BE2C (cell line): ENCODE measurements at regions not wholly inside any gene's neighbourhood (a gene's known extent, or its start where the extent isn't known, plus 50 kb on each side); places are given as distances from the start of the nearest gene placed in this dataset.

Experiments
- DNase-seq: peaks from one replicate; pipeline ENCODE4 v3.0.0-alpha.2; 2020
- H3K27me3 ChIP-seq: fragments of 250-450 bp; sonication (Bioruptor Pico); 2 replicates; pipeline ENCODE4 v1.5.1; 2020; ENCODE audit warnings: mild to moderate bottlenecking
- H3K36me3 ChIP-seq: fragments of 250-450 bp; sonication (Bioruptor Pico); 2 replicates; pipeline ENCODE4 v1.5.1; 2020; ENCODE audit warnings: mild to moderate bottlenecking
- H3K4me1 ChIP-seq: fragments of 250-450 bp; sonication (Bioruptor Pico); 2 replicates; pipeline ENCODE4 v1.5.1; 2020
- H3K4me3 ChIP-seq: 2 replicates; pipeline ENCODE4 v1.5.1; 2011; ENCODE audit warnings: low read depth, low read length
- H3K9me3 ChIP-seq: fragments of 250-450 bp; sonication (Bioruptor Pico); 2 replicates; pipeline ENCODE4 v1.5.1; 2020
- CTCF ChIP-seq: IDR thresholded peaks from 2 replicates; pipeline ENCODE4 v1.5.1; 2012; ENCODE audit warnings: mild to moderate bottlenecking, low read depth, low read length

GRCh38 chr14:34227834-34228649 is 234.0 kb downstream of the SPTSSA start:
- Histone ChIP-seq H3K9me3 (no peaks in the 10 kb centered on the region), H3K4me1 (no peaks in the 10 kb centered on the region), H3K36me3 (no peaks in the 10 kb centered on the region), H3K4me3 (0 out of 2 replicates have a peak overlapping the region, but pooled peaks have one; percentile 3), H3K27me3 (peaks cover 13% of the 10 kb centered on the region)
- TF ChIP-seq CTCF = peak; percentile 89
- peak; percentile 69 for DNase-seq

GRCh38 chr14:34224221-34224620 is 237.8 kb downstream of the SPTSSA start:
- H3K36me3 ChIP-seq = no peaks in the 10 kb centered on the region
- H3K9me3 ChIP-seq = no peaks in the 10 kb centered on the region
- no peak for DNase-seq
- no peak for TF ChIP-seq CTCF
- no peaks in the 10 kb centered on the region for H3K4me1 ChIP-seq
- no peak overlapping the region for H3K4me3 ChIP-seq
- peaks cover 40% of the 10 kb centered on the region for H3K27me3 ChIP-seq

- Histone ChIP-seq H3K4me1 (no peaks in the 10 kb centered on the region), H3K9me3 (no peaks in the 10 kb centered on the region), H3K27me3 (peaks cover 40% of the 10 kb centered on the region), H3K36me3 (no peaks in the 10 kb centered on the region), H3K4me3 (no peak overlapping the region)
- DNase-seq = no peak
- no peak for TF ChIP-seq CTCF
Measured at GRCh38 chr14:34223373-34224148, 238.5 kb downstream of the SPTSSA start.

- Histone ChIP-seq H3K9me3 (no peaks in the 10 kb centered on the region), H3K27me3 (peaks cover 40% of the 10 kb centered on the region), H3K4me3 (no peak overlapping the region), H3K36me3 (no peaks in the 10 kb centered on the region), H3K4me1 (no peaks in the 10 kb centered on the region)
- no peak for TF ChIP-seq CTCF
- DNase-seq = no peak
Measured at GRCh38 chr14:34222867-34223266, 239.2 kb downstream of the SPTSSA start.

GRCh38 chr14:34222122-34222521 is 239.9 kb downstream of the SPTSSA start:
- no peak overlapping the region for H3K4me3 ChIP-seq
- H3K9me3 ChIP-seq = no peaks in the 10 kb centered on the region
- H3K27me3 ChIP-seq = peaks cover 40% of the 10 kb centered on the region
- no peaks in the 10 kb centered on the region for H3K4me1 ChIP-seq
- TF ChIP-seq CTCF = no peak
- no peak for DNase-seq
- no peaks in the 10 kb centered on the region for H3K36me3 ChIP-seq

- no peak for TF ChIP-seq CTCF
Measured at GRCh38 chr14:34220921-34221320, 241.1 kb downstream of the SPTSSA start.

More at GRCh38 chr14:34220921-34221320, 241.1 kb downstream of the SPTSSA start:
- Histone ChIP-seq H3K4me3 (no peak overlapping the region), H3K36me3 (no peaks in the 10 kb centered on the region), H3K4me1 (no peaks in the 10 kb centered on the region), H3K9me3 (no peaks in the 10 kb centered on the region), H3K27me3 (peaks cover 40% of the 10 kb centered on the region)
- no peak for DNase-seq
